ENCODE measurements at regions not wholly inside any gene's neighbourhood (a gene's known extent, or its start where the extent isn't known, plus 50 kb on each side); places are given as distances from the start of the nearest gene placed in this dataset.
"Not testable (repeated sequence)": the region's sequence is repeated elsewhere in the genome, so short reads cannot be mapped to it uniquely, and the experiment has no call there.

DNA sequence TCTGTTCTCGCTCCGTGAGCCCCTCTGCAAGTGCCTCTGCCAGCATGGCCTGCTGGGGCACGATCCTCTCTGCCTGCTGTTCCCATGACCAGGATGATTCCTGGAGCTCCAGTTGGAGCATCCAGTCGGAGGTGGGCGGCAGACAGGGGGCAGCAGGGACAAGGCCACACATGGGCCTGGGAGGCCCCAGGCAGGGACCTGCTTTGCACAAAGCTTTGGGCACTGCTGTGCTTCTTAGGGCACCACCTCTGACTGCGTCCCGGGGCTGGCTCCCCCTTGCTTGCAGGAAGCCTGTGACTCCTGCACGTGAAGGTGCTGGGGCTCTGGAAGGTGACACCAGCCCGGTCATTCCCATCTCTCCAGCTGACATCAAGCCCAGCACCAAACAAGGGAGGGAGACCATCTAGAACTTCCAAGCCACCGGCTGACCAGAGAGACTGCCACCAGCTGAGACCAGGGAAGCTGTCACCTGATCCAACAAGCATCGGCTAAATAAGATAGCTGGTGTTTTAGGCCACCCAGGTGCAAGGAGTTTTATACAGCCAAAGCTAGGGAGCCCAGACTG lies 174.8 kb upstream of the FOXD4L5 start:
- ATAC-seq: no peak
- no peak overlapping the region for H3K27ac Mint-ChIP-seq
- H3K4me3 Mint-ChIP-seq: no peak overlapping the region
- no peak for DNase-seq
- CTCF ChIA-PET: no interaction called here
- H3K36me3 Mint-ChIP-seq: peaks cover 12% of the 10 kb centered on the region
- H3K4me1 Mint-ChIP-seq: no peaks in the 10 kb centered on the region
- H3K27me3 Mint-ChIP-seq: no peaks in the 10 kb centered on the region
- peaks cover 30% of the 10 kb centered on the region for H3K9me3 Mint-ChIP-seq (ENCODE audit: low read depth)

- H3K36me3 Mint-ChIP-seq: peaks cover 8% of the 10 kb centered on the region
- CTCF ChIA-PET: no interaction called here
- no peak for ATAC-seq
- no peak overlapping the region for H3K4me3 Mint-ChIP-seq
- H3K27ac Mint-ChIP-seq: no peak overlapping the region
- DNase-seq: no peak
- H3K9me3 Mint-ChIP-seq (ENCODE audit: low read depth): peaks cover 23% of the 10 kb centered on the region
- no peaks in the 10 kb centered on the region for H3K4me1 Mint-ChIP-seq
- H3K27me3 Mint-ChIP-seq: no peaks in the 10 kb centered on the region
These were observed 174.0 kb upstream of the FOXD4L5 start for GRCh38 chr9:65458992-65459391.

- Mint-ChIP-seq H3K9me3 (ENCODE audit: low read depth) (peaks cover 21% of the 10 kb centered on the region), H3K27ac (no peak overlapping the region), H3K4me3 (no peak overlapping the region), H3K4me1 (no peaks in the 10 kb centered on the region), H3K27me3 (no peaks in the 10 kb centered on the region), H3K36me3 (peaks cover 3% of the 10 kb centered on the region)
- DNase-seq (no peak), ATAC-seq (no peak)
- CTCF ChIA-PET: no interaction called here
These were observed 173.5 kb upstream of the FOXD4L5 start for GRCh38 chr9:65458465-65458864.

DNA sequence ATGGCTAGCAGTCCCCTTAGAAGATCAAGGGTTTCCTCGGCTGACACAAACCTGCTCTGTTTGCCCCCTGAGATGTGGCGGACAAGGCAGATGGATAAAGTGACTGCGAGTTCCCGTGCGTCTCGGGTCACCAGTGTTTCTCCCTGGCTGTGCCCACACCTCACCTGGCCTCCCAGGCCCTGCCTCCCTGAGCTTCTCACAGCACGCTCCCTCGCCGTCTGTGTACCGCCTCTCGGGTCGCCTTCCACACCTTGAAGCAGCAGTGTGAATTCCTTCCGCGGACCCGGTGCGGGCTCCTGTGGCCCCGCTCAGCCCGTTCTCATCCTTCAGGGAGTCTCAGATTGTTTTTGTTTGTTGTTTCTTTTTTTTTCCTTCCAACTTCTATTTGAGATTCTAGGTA lies 172.0 kb upstream of the FOXD4L5 start:
- H3K27me3 Mint-ChIP-seq, ATAC-seq, H3K36me3 Mint-ChIP-seq, H3K4me3 Mint-ChIP-seq, CTCF ChIA-PET, H3K27ac Mint-ChIP-seq, H3K4me1 Mint-ChIP-seq, DNase-seq: not testable (repeated sequence)
- H3K9me3 Mint-ChIP-seq (ENCODE audit: low read depth): peaks cover 18% of the 10 kb centered on the region

- H3K4me1 Mint-ChIP-seq, ATAC-seq, H3K27me3 Mint-ChIP-seq, CTCF ChIA-PET, DNase-seq, H3K27ac Mint-ChIP-seq, H3K36me3 Mint-ChIP-seq, H3K4me3 Mint-ChIP-seq: not testable (repeated sequence)
- peaks cover 24% of the 10 kb centered on the region for H3K9me3 Mint-ChIP-seq (ENCODE audit: low read depth)
These were observed 171.0 kb upstream of the FOXD4L5 start for GRCh38 chr9:65455751-65456647.

- CTCF ChIA-PET, H3K27ac Mint-ChIP-seq, ATAC-seq, H3K36me3 Mint-ChIP-seq, DNase-seq, H3K27me3 Mint-ChIP-seq, H3K4me3 Mint-ChIP-seq, H3K4me1 Mint-ChIP-seq: not testable (repeated sequence)
- H3K9me3 Mint-ChIP-seq (ENCODE audit: low read depth): peaks cover 24% of the 10 kb centered on the region
These were observed 170.1 kb upstream of the FOXD4L5 start for GRCh38 chr9:65455136-65455535.

GRCh38 chr9:65454666-65455065 lies 169.7 kb upstream of the FOXD4L5 start:
- H3K27ac Mint-ChIP-seq, H3K36me3 Mint-ChIP-seq, H3K27me3 Mint-ChIP-seq, H3K4me1 Mint-ChIP-seq, DNase-seq, H3K4me3 Mint-ChIP-seq, ATAC-seq, CTCF ChIA-PET: not testable (repeated sequence)
- H3K9me3 Mint-ChIP-seq (ENCODE audit: low read depth): peaks cover 23% of the 10 kb centered on the region

GRCh38 chr9:65454034-65454433 lies 169.0 kb upstream of the FOXD4L5 start:
- H3K27me3 Mint-ChIP-seq, ATAC-seq, DNase-seq, H3K36me3 Mint-ChIP-seq, H3K4me3 Mint-ChIP-seq, CTCF ChIA-PET, H3K27ac Mint-ChIP-seq, H3K4me1 Mint-ChIP-seq: not testable (repeated sequence)
- peaks cover 23% of the 10 kb centered on the region for H3K9me3 Mint-ChIP-seq (ENCODE audit: low read depth)

DNA sequence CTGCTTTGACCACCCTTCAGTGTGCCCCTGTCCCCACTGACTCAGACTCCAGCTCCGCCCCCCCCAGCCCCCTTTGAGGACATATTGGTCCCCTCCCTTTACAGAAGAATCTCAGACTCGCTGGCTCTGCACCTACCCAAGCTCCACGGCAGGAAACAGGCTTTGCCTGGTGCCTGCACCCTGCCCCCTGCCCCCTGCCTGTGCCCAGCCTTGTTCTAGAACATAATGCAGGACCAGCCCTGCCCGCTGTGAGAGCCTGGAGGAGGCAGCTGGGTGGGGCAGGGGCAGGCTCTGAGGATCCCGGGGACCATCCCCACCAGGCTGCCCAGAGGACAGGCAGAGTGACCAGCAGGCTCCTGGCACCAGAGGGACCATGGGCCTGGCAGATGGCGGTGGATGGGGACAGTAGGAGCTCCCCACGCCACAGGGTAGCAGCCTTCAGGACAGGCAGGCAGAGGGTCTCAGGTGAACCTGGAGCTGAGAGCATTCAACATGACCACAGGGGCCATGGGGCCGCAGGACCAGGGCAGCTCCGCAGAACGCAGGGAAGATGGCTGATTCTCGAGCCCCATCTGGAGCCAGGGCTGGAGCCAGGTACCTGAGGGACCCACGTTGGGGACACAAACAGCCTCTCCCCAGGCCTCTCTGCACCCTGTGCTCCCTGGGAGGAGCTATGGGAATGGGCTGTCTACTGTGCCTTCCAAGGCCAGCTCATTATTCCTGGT lies 165.0 kb upstream of the FOXD4L5 start:
- CTCF ChIA-PET, H3K4me3 Mint-ChIP-seq, H3K4me1 Mint-ChIP-seq, DNase-seq, H3K27ac Mint-ChIP-seq, H3K27me3 Mint-ChIP-seq, ATAC-seq, H3K36me3 Mint-ChIP-seq: not testable (repeated sequence)
- peaks cover 30% of the 10 kb centered on the region for H3K9me3 Mint-ChIP-seq (ENCODE audit: low read depth)

DNA sequence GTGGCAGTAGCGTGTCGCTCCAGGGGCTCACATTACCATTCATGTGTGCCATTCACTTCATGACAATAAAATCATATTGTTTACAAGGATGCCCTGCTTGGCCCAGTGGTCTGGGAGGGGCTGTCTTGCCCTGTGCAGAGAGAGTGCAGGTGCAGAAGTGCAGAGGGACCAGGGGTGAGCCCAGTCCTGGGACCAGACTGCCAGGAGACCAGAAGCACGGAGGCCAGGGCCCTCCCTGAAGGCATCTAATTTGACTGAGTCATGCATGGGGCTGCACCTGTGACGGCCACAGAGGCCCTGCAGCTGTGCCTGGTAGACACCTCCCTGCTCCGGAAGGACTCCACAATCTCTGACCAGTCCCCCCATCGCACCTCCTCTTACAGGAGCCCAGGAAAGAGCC lies 164.4 kb upstream of the FOXD4L5 start:
- CTCF ChIA-PET: no interaction called here
- Mint-ChIP-seq H3K27me3 (no peaks in the 10 kb centered on the region), H3K4me1 (no peaks in the 10 kb centered on the region), H3K9me3 (ENCODE audit: low read depth) (peaks cover 30% of the 10 kb centered on the region), H3K36me3 (no peaks in the 10 kb centered on the region), H3K27ac (no peak overlapping the region), H3K4me3 (no peak overlapping the region)
- ATAC-seq: no peak
- DNase-seq: no peak

DNA sequence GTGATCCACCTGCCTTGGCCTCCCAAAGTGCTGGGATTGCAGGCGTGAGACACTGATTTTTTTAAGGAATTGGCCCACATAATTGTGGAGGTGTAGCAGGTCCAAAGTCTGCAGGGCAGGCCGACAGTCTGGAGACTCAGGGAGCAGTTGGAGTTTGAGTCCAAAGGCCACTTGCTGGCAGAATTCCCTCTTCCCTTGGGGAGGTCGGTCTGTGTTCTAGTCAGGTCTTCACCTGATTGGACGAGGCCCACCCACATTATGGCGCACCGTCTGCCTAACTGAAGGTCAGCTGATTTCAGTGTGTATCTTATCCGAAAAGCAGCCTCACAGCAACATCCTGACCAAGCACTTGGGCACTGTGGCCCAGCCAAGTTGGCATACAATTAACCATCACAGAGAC lies 162.1 kb upstream of the FOXD4L5 start:
- CTCF ChIA-PET, H3K27ac Mint-ChIP-seq, H3K4me3 Mint-ChIP-seq, H3K36me3 Mint-ChIP-seq, DNase-seq, H3K4me1 Mint-ChIP-seq, H3K27me3 Mint-ChIP-seq, ATAC-seq: not testable (repeated sequence)
- H3K9me3 Mint-ChIP-seq (ENCODE audit: low read depth): peaks cover 25% of the 10 kb centered on the region

GRCh38 chr9:65445991-65446390 lies 161.0 kb upstream of the FOXD4L5 start:
- H3K9me3 Mint-ChIP-seq (ENCODE audit: low read depth): peaks cover 19% of the 10 kb centered on the region
- H3K36me3 Mint-ChIP-seq, H3K4me3 Mint-ChIP-seq, ATAC-seq, CTCF ChIA-PET, DNase-seq, H3K4me1 Mint-ChIP-seq, H3K27me3 Mint-ChIP-seq, H3K27ac Mint-ChIP-seq: not testable (repeated sequence)

GRCh38 chr9:65444943-65445342 lies 159.9 kb upstream of the FOXD4L5 start:
- Mint-ChIP-seq H3K4me3 (no peak overlapping the region), H3K4me1 (no peaks in the 10 kb centered on the region), H3K27me3 (no peaks in the 10 kb centered on the region), H3K36me3 (no peaks in the 10 kb centered on the region), H3K9me3 (ENCODE audit: low read depth) (peaks cover 19% of the 10 kb centered on the region), H3K27ac (no peak overlapping the region)
- DNase-seq (no peak), ATAC-seq (no peak)
- CTCF ChIA-PET: no interaction called here

GRCh38 chr9:65442116-65442515 lies 157.1 kb upstream of the FOXD4L5 start:
- H3K9me3 Mint-ChIP-seq (ENCODE audit: low read depth): peaks cover 16% of the 10 kb centered on the region
- CTCF ChIA-PET, H3K4me1 Mint-ChIP-seq, H3K36me3 Mint-ChIP-seq, H3K27ac Mint-ChIP-seq, H3K4me3 Mint-ChIP-seq, H3K27me3 Mint-ChIP-seq, ATAC-seq, DNase-seq: not testable (repeated sequence)
